HG03457 (cell line): ENCODE measurements at regions not wholly inside any gene's neighbourhood (a gene's known extent, or its start where the extent isn't known, plus 50 kb on each side); places are given as distances from the start of the nearest gene placed in this dataset.
"Not testable (repeated sequence)": the region's sequence is repeated elsewhere in the genome, so short reads cannot be mapped to it uniquely, and the experiment has no call there.

Source experiments
- ATAC-seq: cut with Tn5 transposase; IDR thresholded peaks from one replicate; pipeline ENCODE4 v1.9.1; 2021; ENCODE audit warnings: moderate number of reproducible peaks; ENCODE audit not compliant: unreplicated experiment

- ATAC-seq, result no peak
Measured at GRCh38 chr4:149211876-149212275, 603.8 kb downstream of the IQCM start.

DNA sequence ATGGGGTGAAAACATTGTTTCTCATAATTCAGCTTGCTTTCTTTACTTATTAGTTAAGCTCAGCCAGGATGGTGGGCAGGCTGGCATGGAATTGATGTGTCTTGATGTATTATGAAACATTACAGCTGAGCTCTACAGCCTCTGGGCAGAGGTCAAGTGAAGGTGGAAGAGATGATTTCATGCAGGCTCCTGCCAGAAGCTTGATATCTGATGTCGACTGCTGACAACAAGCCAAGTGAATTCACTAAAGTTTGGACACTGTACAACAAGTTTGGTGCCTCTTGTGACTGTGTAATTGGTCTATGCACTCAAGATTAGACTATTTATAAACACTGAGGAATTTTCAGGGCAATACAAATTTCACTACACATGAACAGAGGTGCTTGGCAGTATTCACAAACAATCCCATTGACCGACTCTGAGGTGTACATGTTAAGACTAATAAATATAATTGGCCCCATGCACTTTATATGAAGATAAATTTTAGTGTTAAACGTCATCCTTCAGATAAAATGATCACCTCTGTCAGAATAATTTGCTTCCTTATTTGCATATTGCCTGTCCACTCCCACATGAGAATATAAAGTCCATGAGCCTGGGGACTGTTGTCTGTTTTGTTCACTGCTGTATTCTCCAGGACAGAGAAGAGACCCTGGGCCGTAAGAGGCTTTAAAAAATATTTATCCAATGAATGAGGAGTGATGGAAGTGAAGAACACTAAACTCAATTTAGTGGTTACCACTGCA lies 612.2 kb downstream of the IQCM start:
- no peak for ATAC-seq

DNA sequence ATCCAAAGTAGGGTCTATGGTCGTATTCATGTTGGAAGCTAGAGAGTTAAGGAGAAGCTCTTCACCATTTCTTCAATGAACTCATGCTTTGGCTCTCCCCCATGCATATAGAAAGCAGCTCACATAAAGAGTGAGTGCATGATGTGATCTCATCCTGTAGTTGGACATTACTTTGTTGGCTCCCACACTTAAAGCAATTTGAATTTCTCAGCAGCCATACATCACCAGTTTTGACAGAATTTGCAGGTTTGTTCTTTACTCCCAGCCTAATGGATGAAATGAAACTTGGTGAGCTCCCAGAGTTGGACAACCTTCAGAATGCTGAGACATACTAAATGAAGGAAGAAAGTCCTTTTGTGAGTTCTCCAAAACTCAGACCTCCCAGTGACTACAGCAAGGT lies 613.5 kb downstream of the IQCM start:
- ATAC-seq, result no peak

GRCh38 chr4:149199594-149199993 lies 616.0 kb downstream of the IQCM start:
- ATAC-seq, result no peak

- no peak for ATAC-seq
Measured at GRCh38 chr4:149194061-149194460, 621.6 kb downstream of the IQCM start.

GRCh38 chr4:149187726-149188125 lies 627.9 kb downstream of the IQCM start:
- ATAC-seq, result no peak

DNA sequence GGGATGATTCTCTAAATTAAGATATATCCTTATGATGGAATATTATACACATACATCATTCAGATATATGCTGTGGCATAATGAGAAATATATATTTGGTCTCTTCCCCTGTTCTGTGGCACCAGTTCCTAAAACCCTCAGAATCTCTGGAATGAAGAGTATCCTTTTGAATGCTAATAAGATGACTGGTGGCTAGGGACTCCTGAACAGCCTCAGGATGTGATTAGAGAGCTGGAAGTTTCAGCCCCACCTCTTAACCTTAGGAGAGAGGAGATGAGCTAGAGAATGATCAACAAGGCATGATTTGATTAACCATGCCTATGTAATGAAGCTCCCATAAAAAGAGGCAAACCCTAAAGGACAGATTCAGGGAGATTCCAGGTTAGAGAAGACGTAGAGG lies 632.0 kb downstream of the IQCM start:
- ATAC-seq, result no peak

GRCh38 chr4:149181459-149181858 lies 634.2 kb downstream of the IQCM start:
- not testable (repeated sequence) for ATAC-seq

- ATAC-seq, result no peak
Measured at GRCh38 chr4:149176039-149176438, 639.6 kb downstream of the IQCM start.

DNA sequence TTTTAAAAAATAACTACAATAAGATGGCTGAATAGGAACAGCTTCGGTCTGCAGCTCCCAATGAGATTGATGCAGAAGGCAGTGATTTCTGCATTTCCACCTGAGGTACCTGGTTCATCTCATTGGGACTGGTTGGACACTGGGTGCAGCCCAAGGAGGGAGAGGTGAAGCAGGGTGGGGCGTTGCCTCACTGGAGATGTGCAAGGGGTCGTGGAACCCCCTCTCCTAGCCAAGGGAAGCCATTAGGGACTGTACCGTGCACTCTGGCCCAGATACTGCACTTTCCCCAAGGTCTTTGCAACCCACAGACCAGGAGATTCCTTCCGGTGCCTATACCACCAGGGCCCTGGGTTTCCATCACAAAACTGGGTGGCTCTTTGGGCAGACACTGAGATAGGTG lies 640.1 kb downstream of the IQCM start:
- ATAC-seq, result no peak

DNA sequence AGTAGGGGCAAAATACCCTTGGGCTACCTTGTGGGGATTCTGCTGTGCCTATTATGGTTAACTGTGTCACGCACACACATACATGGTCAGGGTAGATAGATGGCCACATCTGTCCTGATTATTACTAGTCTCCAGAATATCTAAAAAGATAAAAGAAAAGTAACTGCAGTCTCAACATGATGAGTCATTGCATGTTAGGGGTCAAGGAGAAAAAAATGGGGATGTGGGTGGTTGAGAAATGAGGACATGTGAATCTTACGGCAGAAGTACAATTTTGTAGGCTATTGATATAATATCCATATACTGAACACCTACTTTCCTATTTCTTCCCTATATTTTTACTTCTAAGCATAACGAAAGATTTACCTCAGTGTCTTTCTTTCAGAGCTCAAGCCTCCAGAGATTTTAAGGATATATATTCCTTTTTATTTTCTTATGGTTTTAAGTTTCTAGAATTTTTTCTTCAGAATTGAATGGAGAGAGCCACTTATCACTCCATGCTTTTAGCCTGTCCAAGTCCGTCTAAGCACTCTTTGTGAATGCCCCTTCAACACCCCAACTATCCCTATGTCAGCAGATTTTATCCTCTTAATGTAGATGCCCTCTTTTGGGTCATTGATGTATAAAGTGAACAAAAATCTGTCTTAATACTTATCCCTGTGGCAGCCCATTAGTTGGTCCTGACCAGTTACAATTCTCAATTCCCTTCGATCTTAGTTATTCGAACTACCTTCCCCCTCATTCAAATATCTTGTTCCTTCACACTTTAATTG lies 642.2 kb downstream of the IQCM start:
- no peak for ATAC-seq

GRCh38 chr4:149168645-149169044 lies 647.0 kb downstream of the IQCM start:
- ATAC-seq, result no peak

- ATAC-seq, result no peak
Measured at GRCh38 chr4:149166876-149167275, 648.8 kb downstream of the IQCM start.

- no peak for ATAC-seq
Measured at GRCh38 chr4:149166365-149166764, 649.3 kb downstream of the IQCM start.

GRCh38 chr4:149164282-149164681 lies 651.4 kb downstream of the IQCM start:
- ATAC-seq, result no peak

DNA sequence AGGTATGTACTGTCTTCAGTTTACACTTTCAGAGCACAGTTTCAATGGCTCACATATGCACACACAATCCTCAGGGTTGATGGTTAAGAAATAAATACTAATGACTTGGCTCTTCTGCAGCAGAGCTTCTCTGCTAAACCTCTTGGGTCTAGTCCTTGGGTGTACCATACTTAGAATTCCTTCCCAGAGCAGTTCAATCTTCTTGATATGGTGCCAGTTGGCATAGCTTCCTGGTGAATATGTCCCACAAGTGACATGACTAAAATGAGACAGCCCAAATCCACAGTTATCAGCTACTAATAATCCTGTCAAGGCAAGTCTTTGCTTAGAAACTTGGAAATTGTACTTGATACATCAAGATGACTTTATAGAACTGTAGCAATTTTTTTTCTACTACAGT lies 654.4 kb downstream of the IQCM start:
- ATAC-seq, result no peak

GRCh38 chr4:149160370-149160769 lies 655.3 kb downstream of the IQCM start:
- no peak for ATAC-seq

DNA sequence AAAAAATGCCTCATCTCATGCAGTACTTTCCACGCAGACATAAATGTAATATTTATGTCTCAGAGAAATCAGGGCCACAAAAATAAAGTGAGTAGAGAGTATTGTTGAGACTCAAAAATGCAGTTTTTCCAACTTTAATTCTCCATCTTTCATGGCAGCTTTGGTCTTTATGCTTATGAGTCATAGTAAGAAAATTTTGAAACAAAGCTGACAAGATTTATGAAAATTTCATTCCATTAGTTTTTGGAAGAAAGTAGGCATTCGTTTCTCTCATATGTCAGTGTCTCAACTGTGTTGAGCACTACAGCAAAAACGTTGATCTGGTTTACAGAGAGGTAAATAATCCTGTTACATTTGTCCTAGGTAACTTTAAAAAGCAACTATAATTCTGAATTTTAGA lies 656.8 kb downstream of the IQCM start:
- ATAC-seq, result no peak

DNA sequence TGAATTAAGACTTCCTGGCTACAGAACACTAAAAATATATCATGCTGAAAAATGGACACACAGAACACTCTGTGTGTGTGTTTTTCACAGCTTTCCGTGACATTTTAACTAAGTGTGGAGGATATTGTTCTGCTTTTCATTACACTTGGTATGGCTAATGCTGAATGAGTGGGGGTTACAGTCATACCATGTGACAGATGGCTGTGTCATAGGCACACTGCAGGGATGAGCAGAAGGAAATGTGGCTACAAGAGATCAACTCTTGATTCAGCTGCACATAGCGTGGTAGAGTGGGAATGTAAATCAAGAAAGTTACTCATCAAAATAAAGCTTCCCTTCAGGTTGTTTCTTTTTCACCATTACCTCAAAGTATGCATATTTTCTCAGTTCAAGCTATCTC lies 669.8 kb downstream of the IQCM start:
- no peak for ATAC-seq

- ATAC-seq, result no peak
Measured at GRCh38 chr4:149144060-149144459, 671.6 kb downstream of the IQCM start.

DNA sequence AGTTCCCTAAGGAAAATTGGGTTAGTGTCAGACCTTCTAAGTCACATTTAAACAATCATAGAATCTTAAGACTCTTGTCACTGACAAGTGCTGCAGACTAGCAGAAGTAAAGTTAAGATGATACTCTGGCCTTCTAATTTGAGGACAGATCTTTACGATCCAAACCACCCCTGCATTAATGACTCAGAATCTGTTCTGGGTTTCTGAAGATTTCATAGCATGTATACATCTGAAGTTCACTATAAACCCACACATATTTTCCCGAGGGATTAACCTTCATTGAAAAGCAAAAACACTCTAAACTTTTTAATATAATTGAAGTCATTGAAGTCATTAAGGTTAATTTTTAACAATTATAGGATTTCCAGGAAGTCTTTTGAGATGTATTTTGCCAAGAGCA lies 674.3 kb downstream of the IQCM start:
- ATAC-seq, result no peak

- no peak for ATAC-seq
Measured at GRCh38 chr4:149140841-149141240, 674.8 kb downstream of the IQCM start.
